ENCODE measurements at regions not wholly inside any gene's neighbourhood (a gene's known extent, or its start where the extent isn't known, plus 50 kb on each side); places are given as distances from the start of the nearest gene placed in this dataset.

DNA sequence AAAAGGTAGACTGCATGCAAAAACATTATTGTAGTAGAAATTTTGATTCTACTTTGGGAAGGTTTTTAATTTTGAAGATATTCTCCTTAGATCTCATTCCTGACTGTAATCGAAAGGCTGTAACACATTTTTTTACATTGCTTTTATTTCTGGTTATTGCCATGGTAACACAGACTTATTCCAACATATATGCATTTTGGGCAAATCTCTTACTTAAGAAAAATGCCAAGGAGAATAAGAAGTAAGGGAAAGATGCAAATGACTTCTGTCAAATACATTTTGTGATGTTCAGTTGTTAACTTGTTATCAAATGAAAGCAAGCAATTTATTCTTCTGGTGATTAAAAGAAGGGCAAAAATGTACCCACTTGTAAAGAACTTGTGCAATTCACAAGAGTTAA lies 267.5 kb downstream of the AASDHPPT start:
- TF ChIP-seq EZH2 (IDR thresholded peaks at IDR 0.05; ENCODE audit: borderline replicate concordance, low read depth, low read length, poor library complexity, severe bottlenecking): no peak
- TF ChIP-seq, protein P1, sequence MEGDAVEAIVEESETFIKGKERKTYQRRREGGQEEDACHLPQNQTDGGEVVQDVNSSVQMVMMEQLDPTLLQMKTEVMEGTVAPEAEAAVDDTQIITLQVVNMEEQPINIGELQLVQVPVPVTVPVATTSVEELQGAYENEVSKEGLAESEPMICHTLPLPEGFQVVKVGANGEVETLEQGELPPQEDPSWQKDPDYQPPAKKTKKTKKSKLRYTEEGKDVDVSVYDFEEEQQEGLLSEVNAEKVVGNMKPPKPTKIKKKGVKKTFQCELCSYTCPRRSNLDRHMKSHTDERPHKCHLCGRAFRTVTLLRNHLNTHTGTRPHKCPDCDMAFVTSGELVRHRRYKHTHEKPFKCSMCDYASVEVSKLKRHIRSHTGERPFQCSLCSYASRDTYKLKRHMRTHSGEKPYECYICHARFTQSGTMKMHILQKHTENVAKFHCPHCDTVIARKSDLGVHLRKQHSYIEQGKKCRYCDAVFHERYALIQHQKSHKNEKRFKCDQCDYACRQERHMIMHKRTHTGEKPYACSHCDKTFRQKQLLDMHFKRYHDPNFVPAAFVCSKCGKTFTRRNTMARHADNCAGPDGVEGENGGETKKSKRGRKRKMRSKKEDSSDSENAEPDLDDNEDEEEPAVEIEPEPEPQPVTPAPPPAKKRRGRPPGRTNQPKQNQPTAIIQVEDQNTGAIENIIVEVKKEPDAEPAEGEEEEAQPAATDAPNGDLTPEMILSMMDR (conservative IDR thresholded peaks at IDR 0.05; ENCODE audit: low read depth, low read length): no peak
- H3K27me3 ChIP-seq (replicated peaks; ENCODE audit: insufficient read depth, low read depth, low read length, poor library complexity): peaks cover 8% of the 10 kb centered on the region
- no peaks in the 10 kb centered on the region for H3K36me3 ChIP-seq (ENCODE audit: insufficient read depth, low read length, poor library complexity, severe bottlenecking)
- H3K4me1 ChIP-seq (ENCODE audit: insufficient read depth, low read length, poor library complexity, severe bottlenecking): no peaks in the 10 kb centered on the region
- ChIA-PET CTCF (no interaction called here), POLR2A (ENCODE audit: low non-redundant PET) (no interaction called here)
- H3K4me3 ChIP-seq (ENCODE audit: low read depth, low read length, poor library complexity, severe bottlenecking): no peak overlapping the region
- H3K9me3 ChIP-seq (ENCODE audit: low read depth, low read length, poor library complexity, severe bottlenecking): no peaks in the 10 kb centered on the region
- DNase-seq (ENCODE audit: low spot score): no peak
- no peak overlapping the region for H3K27ac ChIP-seq (ENCODE audit: low read depth, low read length, poor library complexity, severe bottlenecking)
- intact Hi-C loops (cut with micrococcal nuclease; ENCODE audit: unreplicated experiment): no loop called here
- no TSS peak for BruUV-seq (replicated peaks)

DNA sequence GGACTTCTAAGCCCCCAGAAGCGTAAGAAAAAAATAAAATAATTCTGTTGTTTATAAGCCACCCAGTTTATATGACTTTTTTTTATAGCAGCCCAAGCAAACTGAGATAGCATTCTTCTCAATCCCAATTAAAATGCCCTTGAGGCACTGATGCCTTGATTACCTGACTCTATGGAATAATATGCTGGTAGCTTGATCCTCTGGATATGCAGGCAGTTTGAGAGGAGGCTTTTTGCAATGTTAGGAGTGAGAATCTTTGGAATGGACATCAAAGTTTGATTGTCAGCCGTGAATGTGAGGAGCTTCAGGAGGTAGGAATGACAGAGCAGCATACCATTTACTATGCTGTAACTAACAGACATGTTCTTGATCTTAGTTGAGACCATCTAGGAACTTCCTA lies 275.6 kb downstream of the AASDHPPT start:
- BruUV-seq (replicated peaks): no TSS peak
- no peak for TF ChIP-seq EZH2 (IDR thresholded peaks at IDR 0.05; ENCODE audit: borderline replicate concordance, low read depth, low read length, poor library complexity, severe bottlenecking)
- TF ChIP-seq, protein P1 (conservative IDR thresholded peaks at IDR 0.05; ENCODE audit: low read depth, low read length): no peak
- Histone ChIP-seq H3K4me1 (ENCODE audit: insufficient read depth, low read length, poor library complexity, severe bottlenecking) (no peaks in the 10 kb centered on the region), H3K4me3 (ENCODE audit: low read depth, low read length, poor library complexity, severe bottlenecking) (no peak overlapping the region), H3K36me3 (ENCODE audit: insufficient read depth, low read length, poor library complexity, severe bottlenecking) (no peaks in the 10 kb centered on the region), H3K27ac (ENCODE audit: low read depth, low read length, poor library complexity, severe bottlenecking) (no peak overlapping the region), H3K9me3 (ENCODE audit: low read depth, low read length, poor library complexity, severe bottlenecking) (no peaks in the 10 kb centered on the region), H3K27me3 (replicated peaks; ENCODE audit: insufficient read depth, low read depth, low read length, poor library complexity) (no peaks in the 10 kb centered on the region)
- intact Hi-C loops (cut with micrococcal nuclease; ENCODE audit: unreplicated experiment): no loop called here
- DNase-seq (ENCODE audit: low spot score): no peak
- ChIA-PET POLR2A (ENCODE audit: low non-redundant PET) (no interaction called here), CTCF (no interaction called here)

GRCh38 chr11:106369224-106369623 lies 291.8 kb downstream of the AASDHPPT start:
- Histone ChIP-seq H3K4me1 (ENCODE audit: insufficient read depth, low read length, poor library complexity, severe bottlenecking) (no peaks in the 10 kb centered on the region), H3K9me3 (ENCODE audit: low read depth, low read length, poor library complexity, severe bottlenecking) (no peaks in the 10 kb centered on the region), H3K36me3 (ENCODE audit: insufficient read depth, low read length, poor library complexity, severe bottlenecking) (no peaks in the 10 kb centered on the region), H3K27me3 (replicated peaks; ENCODE audit: insufficient read depth, low read depth, low read length, poor library complexity) (no peaks in the 10 kb centered on the region), H3K27ac (ENCODE audit: low read depth, low read length, poor library complexity, severe bottlenecking) (no peak overlapping the region), H3K4me3 (ENCODE audit: low read depth, low read length, poor library complexity, severe bottlenecking) (no peak overlapping the region)
- BruUV-seq (replicated peaks): no TSS peak
- intact Hi-C loops (cut with micrococcal nuclease; ENCODE audit: unreplicated experiment): no loop called here
- DNase-seq (ENCODE audit: low spot score): no peak
- TF ChIP-seq EZH2 (IDR thresholded peaks at IDR 0.05; ENCODE audit: borderline replicate concordance, low read depth, low read length, poor library complexity, severe bottlenecking): no peak
- TF ChIP-seq, protein P1 (conservative IDR thresholded peaks at IDR 0.05; ENCODE audit: low read depth, low read length): no peak
- CTCF ChIA-PET: no interaction called here
- POLR2A ChIA-PET (ENCODE audit: low non-redundant PET): no interaction called here

Data from A673 (cell line).